SK-N-SH (cell line): ENCODE measurements at regions not wholly inside any gene's neighbourhood (a gene's known extent, or its start where the extent isn't known, plus 50 kb on each side); places are given as distances from the start of the nearest gene placed in this dataset.

Source experiments
- CTCF ChIA-PET: fragments of 300-600, 350-600 bp; formaldehyde crosslinking; extraction: SDS; loops from one replicate; lab custom pipeline; 2021; lab: Yijun Ruan, JAX
- POLR2A ChIA-PET: fragments of 350-600 bp; sonication (Branson Sonifier 250); formaldehyde crosslinking; extraction: SDS; loops from one replicate; lab custom pipeline; 2020; ENCODE audit warnings: antibody characterized with exemption, inconsistent platforms; lab: Yijun Ruan, JAX
- DNase-seq: peaks from one replicate; pipeline ENCODE4 v3.0.0; 2012
- H2AFZ ChIP-seq: fragments of 200-600 bp; sonication (generic); 2 replicates; pipeline ENCODE4 v1.8.1; 2016; ENCODE audit warnings: antibody characterized with exemption, mild to moderate bottlenecking, low read depth
- H3F3A ChIP-seq: fragments of 200-600 bp; sonication (generic); replicated peaks from 2 replicates; pipeline ENCODE3; 2016; ENCODE audit warnings: antibody characterized with exemption, mild to moderate bottlenecking; ENCODE audit not compliant: insufficient read depth
- H3K27ac ChIP-seq, 2 experiments: fragments of 200-500 bp in 1 of 2; fragments of 200-600 bp in 1 of 2; sonication (Bioruptor generic) in 1 of 2; sonication (generic), shearing (Covaris generic) in 1 of 2; 2 replicates each; pipeline versions ENCODE4 v1.5.1 to v1.6.1; 2014 to 2016; ENCODE audit warnings: low read depth in 2 of 2, inconsistent platforms in 1 of 2, low read length in 1 of 2, mild to moderate bottlenecking in 1 of 2, mixed read lengths in 1 of 2
- H3K27me3 ChIP-seq: fragments of 200-600 bp; sonication (generic), shearing (Covaris generic); 2 replicates; pipeline ENCODE4 v1.6.1; 2016; ENCODE audit warnings: mixed run types; ENCODE audit not compliant: insufficient read depth
- H3K36me3 ChIP-seq, 2 experiments: fragments of 200-500 bp in 1 of 2; fragments of 200-600 bp in 1 of 2; sonication (Bioruptor generic) in 1 of 2; sonication (generic) in 1 of 2; replicated peaks in 1 of 2; 2 replicates each; pipeline versions ENCODE3 to v1.5.1; 2014 to 2016; ENCODE audit warnings: low read length in 1 of 2, mild to moderate bottlenecking in 1 of 2; ENCODE audit not compliant: insufficient read depth in 2 of 2, control insufficient read depth in 1 of 2
- H3K4me1 ChIP-seq, 2 experiments: fragments of 200-500 bp in 1 of 2; fragments of 200-600 bp in 1 of 2; sonication (Bioruptor generic) in 1 of 2; sonication (generic), shearing (Covaris generic) in 1 of 2; 2 replicates each; pipeline versions ENCODE4 v1.5.1 to v1.6.1; 2014 to 2016; ENCODE audit warnings: low read depth in 1 of 2, low read length in 1 of 2, mixed run types in 1 of 2; ENCODE audit not compliant: insufficient read depth in 2 of 2, control insufficient read depth in 1 of 2
- H3K4me2 ChIP-seq: fragments of 200-600 bp; sonication (generic), shearing (Covaris generic); 2 replicates; pipeline ENCODE4 v1.6.1; 2017; ENCODE audit warnings: mixed run types
- H3K4me3 ChIP-seq, 2 experiments: fragments of 200-500 bp in 1 of 2; fragments of 200-600 bp in 1 of 2; sonication (Bioruptor generic) in 1 of 2; sonication (generic), shearing (Covaris generic) in 1 of 2; 2 replicates each; pipeline versions ENCODE4 v1.5.1 to v1.8.1; 2014 to 2016; ENCODE audit warnings: low read depth in 2 of 2, inconsistent platforms in 1 of 2, low read length in 1 of 2, mild to moderate bottlenecking in 1 of 2, mixed read lengths in 1 of 2, moderate library complexity in 1 of 2
- H3K79me2 ChIP-seq: fragments of 200-600 bp; sonication (generic); 2 replicates; pipeline ENCODE4 v1.8.1; 2017; ENCODE audit warnings: mild to moderate bottlenecking; ENCODE audit not compliant: insufficient read depth
- H3K9ac ChIP-seq: fragments of 200-600 bp; sonication (generic); 2 replicates; pipeline ENCODE4 v1.6.1; 2017; ENCODE audit warnings: mixed run types
- H3K9me2 ChIP-seq: fragments of 200-600 bp; sonication (generic); 2 replicates; pipeline ENCODE4 v1.6.1; 2017; ENCODE audit warnings: mixed run types
- H3K9me3 ChIP-seq: fragments of 200-600 bp; sonication (generic); 2 replicates; pipeline ENCODE4 v1.6.1; 2017; ENCODE audit warnings: mixed run types, mild to moderate bottlenecking, moderate library complexity
- H4K20me1 ChIP-seq: fragments of 200-600 bp; sonication (generic); 2 replicates; pipeline ENCODE4 v1.6.1; 2017; ENCODE audit warnings: mild to moderate bottlenecking, mixed run types; ENCODE audit not compliant: insufficient read depth
- EZH2phosphoT487 ChIP-seq: fragments of 200-600 bp; sonication (generic); IDR thresholded peaks from 2 replicates; pipeline ENCODE4 v1.6.1; 2017; ENCODE audit warnings: low read depth, mixed run types, mild to moderate bottlenecking, antibody characterized with exemption, moderate library complexity, borderline replicate concordance
- FOXM1 ChIP-seq: IDR thresholded peaks from 2 replicates; pipeline ENCODE4 v1.4.0; 2012; ENCODE audit warnings: low read depth, mild to moderate bottlenecking
- GABPA ChIP-seq: IDR thresholded peaks from 2 replicates; pipeline ENCODE4 v1.4.0; 2012; ENCODE audit warnings: low read depth, mild to moderate bottlenecking
- JUND ChIP-seq: IDR thresholded peaks from 2 replicates; pipeline ENCODE4 v1.4.0; 2012
- MAX ChIP-seq: IDR thresholded peaks from 2 replicates; pipeline ENCODE4 v1.4.0; 2012; ENCODE audit warnings: low read depth
- MXI1 ChIP-seq: IDR thresholded peaks from 2 replicates; pipeline ENCODE4 v1.6.1; 2012; ENCODE audit warnings: mild to moderate bottlenecking, low read depth, low read length, improper control_type of control experiment
- PBX3 ChIP-seq: IDR thresholded peaks from 2 replicates; pipeline ENCODE4; 2012
- POLR2AphosphoS5 ChIP-seq: IDR thresholded peaks from 2 replicates; pipeline ENCODE4 v1.6.1; 2012; ENCODE audit warnings: low read depth, low read length
- RAD21 ChIP-seq: IDR thresholded peaks from 2 replicates; pipeline ENCODE4 v1.6.1; 2012; ENCODE audit warnings: mild to moderate bottlenecking, low read length
- RCOR1 ChIP-seq: fragments of 150-350 bp; IDR thresholded peaks from 2 replicates; pipeline ENCODE4 v1.6.1; 2017; ENCODE audit warnings: antibody characterized with exemption, low read length
- TAF1 ChIP-seq: IDR thresholded peaks from 2 replicates; pipeline ENCODE4 v1.6.1; 2012; ENCODE audit warnings: low read depth, mild to moderate bottlenecking, low read length, moderate library complexity, borderline replicate concordance
- TCF12 ChIP-seq: IDR thresholded peaks from 2 replicates; pipeline ENCODE4 v1.4.0; 2012
- TEAD4 ChIP-seq: IDR thresholded peaks from 2 replicates; pipeline ENCODE4 v1.4.0; 2012; ENCODE audit warnings: mild to moderate bottlenecking, borderline replicate concordance; ENCODE audit not compliant: insufficient read depth
- ZBTB33 ChIP-seq: IDR thresholded peaks from 2 replicates; pipeline ENCODE4 v1.4.0; 2012; ENCODE audit warnings: low read depth, borderline replicate concordance
- WGBS: methylation state at CpG from one replicate; pipeline ENCODE4 v1.1.6; 2017; ENCODE audit warnings: low lambda C conversion rate; 5-methylcytosine and 5-hydroxymethylcytosine counted together
- TF ChIP-seq, protein P1 (sequence below): IDR thresholded peaks from 2 replicates; pipeline ENCODE4 v1.4.0; 2012; ENCODE audit warnings: low read depth, borderline replicate concordance

DNA sequence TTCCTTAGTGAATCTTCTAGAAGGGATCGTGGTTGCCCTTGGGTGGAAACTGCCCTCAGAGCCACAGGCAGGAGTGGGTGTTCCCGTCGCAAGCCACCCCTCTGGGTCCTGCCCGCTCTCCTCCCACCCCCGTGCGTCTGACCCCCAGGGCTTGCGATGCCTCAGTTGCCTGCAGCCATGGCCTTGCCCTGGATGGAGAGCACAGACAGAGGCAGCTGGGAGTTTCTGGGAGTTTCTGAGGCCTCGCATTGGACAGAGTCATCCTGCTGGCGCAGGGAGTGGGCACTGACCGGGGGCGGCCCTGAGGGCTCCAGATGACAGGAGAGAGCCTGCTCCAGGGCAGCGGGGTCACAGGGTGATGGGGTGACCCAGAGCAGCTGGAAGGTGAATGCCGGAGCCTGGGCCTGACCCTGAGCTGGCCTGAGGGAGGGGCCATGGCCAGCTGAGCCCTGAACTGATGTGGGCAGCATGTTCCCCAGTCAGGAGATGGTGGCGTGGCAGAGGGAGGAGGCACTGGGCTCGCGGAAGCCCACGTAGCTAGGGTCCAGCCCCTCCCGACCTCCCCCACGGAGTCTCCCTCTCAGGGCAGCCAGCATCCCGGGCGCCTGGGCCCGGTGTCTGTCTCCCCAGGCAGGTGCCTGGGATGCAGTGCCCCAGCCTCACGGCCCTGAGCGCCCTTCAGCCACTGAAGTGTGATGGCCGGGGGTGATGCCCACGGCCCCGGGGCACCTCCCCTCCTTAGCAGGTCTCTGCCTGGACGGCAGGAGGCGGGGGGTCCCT is 1236.2 kb downstream of the BRD1 start:
- Histone ChIP-seq H3K27ac (no peak overlapping the region), H2AFZ (no peak overlapping the region), H3K36me3 (no peaks in the 10 kb centered on the region), H3K4me1 (peaks cover 0 to 24% of the 10 kb centered on the region in 2 experiments; a peak in 1 of 4 replicates), H3K27me3 (peaks cover 6% of the 10 kb centered on the region; the same call in 1 of the 2 replicates), H3K79me2 (no peaks in the 10 kb centered on the region), H3K9me3 (no peaks in the 10 kb centered on the region), H3K9ac (no peak overlapping the region), H4K20me1 (no peaks in the 10 kb centered on the region), H3K4me2 (no peak overlapping the region), H3K4me3 (no peak overlapping the region), H3F3A (no peaks in the 10 kb centered on the region), H3K9me2 (no peaks in the 10 kb centered on the region)
- TF ChIP-seq TCF12 (no peak), PBX3 (no peak)
- TF ChIP-seq, protein P1, sequence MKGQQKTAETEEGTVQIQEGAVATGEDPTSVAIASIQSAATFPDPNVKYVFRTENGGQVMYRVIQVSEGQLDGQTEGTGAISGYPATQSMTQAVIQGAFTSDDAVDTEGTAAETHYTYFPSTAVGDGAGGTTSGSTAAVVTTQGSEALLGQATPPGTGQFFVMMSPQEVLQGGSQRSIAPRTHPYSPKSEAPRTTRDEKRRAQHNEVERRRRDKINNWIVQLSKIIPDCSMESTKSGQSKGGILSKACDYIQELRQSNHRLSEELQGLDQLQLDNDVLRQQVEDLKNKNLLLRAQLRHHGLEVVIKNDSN = no peak
- CTCF ChIA-PET = interaction anchor here (1.9 kb wide), 1 partner anchor 15 kb away, joined by 6 read pairs; no protein-coding TSS in a partner anchor
- WGBS = 42% methylated on average over 17 of the region's 29 CpGs
- POLR2A ChIA-PET = no interaction called here
- DNase-seq = no peak

GRCh38 chr22:48589901-48590300 is 1237.8 kb downstream of the BRD1 start:
- CTCF ChIA-PET = interaction anchor here (1.5 to 1.9 kb wide), 2 partner anchors 8 to 13 kb away, joined by 3 to 6 read pairs; no protein-coding TSS in a partner anchor
- Histone ChIP-seq H4K20me1 (no peaks in the 10 kb centered on the region), H3K4me2 (no peak overlapping the region), H3K9me3 (no peaks in the 10 kb centered on the region), H2AFZ (no peak overlapping the region), H3K9me2 (no peaks in the 10 kb centered on the region), H3K9ac (no peak overlapping the region), H3F3A (no peaks in the 10 kb centered on the region), H3K79me2 (no peaks in the 10 kb centered on the region), H3K4me1 (peaks cover 0 to 22% of the 10 kb centered on the region in 2 experiments; a peak in 1 of 4 replicates), H3K4me3 (no peak overlapping the region), H3K36me3 (no peaks in the 10 kb centered on the region)
- 47% methylated on average over 18 of the region's 19 CpGs for WGBS
- DNase-seq = no peak
- POLR2A ChIA-PET = no interaction called here
- TF ChIP-seq FOXM1 (no peak), TEAD4 (no peak), GABPA (no peak), RAD21 (no peak), JUND (no peak), MXI1 (no peak), ZBTB33 (no peak), POLR2AphosphoS5 (no peak), RCOR1 (no peak), MAX (no peak), EZH2phosphoT487 (no peak), TAF1 (no peak)
- TF ChIP-seq, protein P1 = no peak
- TF ChIP-seq, all 33 proteins: peak for 0
- Histone ChIP-seq H3K27me3 (peaks cover 6% of the 10 kb centered on the region; the same call in 1 of the 2 replicates), H3K27ac (no peak overlapping the region)
